SK-N-SH (cell line): ENCODE measurements at regions not wholly inside any gene's neighbourhood (a gene's known extent, or its start where the extent isn't known, plus 50 kb on each side); places are given as distances from the start of the nearest gene placed in this dataset.

ENCODE experiments used
- ELF1 ChIP-seq: IDR thresholded peaks from 2 replicates; pipeline ENCODE4 v1.4.0; 2012
- EP300 ChIP-seq, 2 experiments: IDR thresholded peaks; 2 replicates each; pipeline versions ENCODE4 v1.4.0 to v1.6.1; 2012; ENCODE audit warnings: borderline replicate concordance in 1 of 2, low read depth in 1 of 2, low read length in 1 of 2
- GATA2 ChIP-seq: sonication (generic); formaldehyde crosslinking; IDR thresholded peaks from 2 replicates; pipeline ENCODE4 v1.5.0; 2020; ENCODE audit warnings: mild to moderate bottlenecking, missing genetic modification reagents
- MAX ChIP-seq: IDR thresholded peaks from 2 replicates; pipeline ENCODE4 v1.4.0; 2012; ENCODE audit warnings: low read depth
- POLR2AphosphoS5 ChIP-seq: IDR thresholded peaks from 2 replicates; pipeline ENCODE4 v1.6.1; 2012; ENCODE audit warnings: low read depth, low read length
- YY1 ChIP-seq: IDR thresholded peaks from 2 replicates; pipeline ENCODE4 v1.4.0; 2012; ENCODE audit warnings: low read depth, mild to moderate bottlenecking
- TF ChIP-seq, protein P1 (sequence below): fragments of 200-600 bp; sonication (generic); IDR thresholded peaks from 2 replicates; pipeline ENCODE4 v1.6.1; 2017; ENCODE audit warnings: antibody characterized with exemption, mild to moderate bottlenecking, moderate library complexity

- TF ChIP-seq MAX (no peak), POLR2AphosphoS5 (peak; percentile 26; the same call in 1 of the 2 replicates), ELF1 (no peak), GATA2 (no peak), YY1 (no peak), EP300 (IDR thresholded peaks at IDR 0.05; ENCODE audit: borderline replicate concordance in 1 of 2, low read depth in 1 of 2, low read length in 1 of 2) (peak in 1 of 2 experiments; percentile 40; a peak in 1 of 4 replicates)
- TF ChIP-seq, protein P1, sequence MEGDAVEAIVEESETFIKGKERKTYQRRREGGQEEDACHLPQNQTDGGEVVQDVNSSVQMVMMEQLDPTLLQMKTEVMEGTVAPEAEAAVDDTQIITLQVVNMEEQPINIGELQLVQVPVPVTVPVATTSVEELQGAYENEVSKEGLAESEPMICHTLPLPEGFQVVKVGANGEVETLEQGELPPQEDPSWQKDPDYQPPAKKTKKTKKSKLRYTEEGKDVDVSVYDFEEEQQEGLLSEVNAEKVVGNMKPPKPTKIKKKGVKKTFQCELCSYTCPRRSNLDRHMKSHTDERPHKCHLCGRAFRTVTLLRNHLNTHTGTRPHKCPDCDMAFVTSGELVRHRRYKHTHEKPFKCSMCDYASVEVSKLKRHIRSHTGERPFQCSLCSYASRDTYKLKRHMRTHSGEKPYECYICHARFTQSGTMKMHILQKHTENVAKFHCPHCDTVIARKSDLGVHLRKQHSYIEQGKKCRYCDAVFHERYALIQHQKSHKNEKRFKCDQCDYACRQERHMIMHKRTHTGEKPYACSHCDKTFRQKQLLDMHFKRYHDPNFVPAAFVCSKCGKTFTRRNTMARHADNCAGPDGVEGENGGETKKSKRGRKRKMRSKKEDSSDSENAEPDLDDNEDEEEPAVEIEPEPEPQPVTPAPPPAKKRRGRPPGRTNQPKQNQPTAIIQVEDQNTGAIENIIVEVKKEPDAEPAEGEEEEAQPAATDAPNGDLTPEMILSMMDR, result no peak
Observed at GRCh38 chr6:56807326-56807988, 147.4 kb upstream of the BEND6 start.
